IMR-90 (cell line): ENCODE measurements at regions not wholly inside any gene's neighbourhood (a gene's known extent, or its start where the extent isn't known, plus 50 kb on each side); places are given as distances from the start of the nearest gene placed in this dataset.

ENCODE experiments used
- ATAC-seq: fragments of 200-7000 bp; cut with Tn5 transposase; 2 replicates; pipeline ENCODE4 v1.9.1; 2020; ENCODE audit warnings: low read depth, mild to moderate bottlenecking, moderate library complexity
- BruUV-seq: library from RNA; stranded (reverse); fragments of 400-500 nt; replicated peaks from 2 replicates; lab custom pipeline; 2021; lab: Mats Ljungman, UMichigan
- CTCF ChIA-PET: fragments of 300-600 bp; formaldehyde crosslinking; extraction: SDS; loops from one replicate; lab custom pipeline; 2021; ENCODE audit warnings: antibody characterized with exemption; lab: Yijun Ruan, JAX
- POLR2A ChIA-PET: fragments of 300-600 bp; sonication (Branson Sonifier 250); formaldehyde crosslinking; loops from one replicate; lab custom pipeline; 2022; ENCODE audit warnings: antibody characterized with exemption; ENCODE audit not compliant: unreplicated experiment; lab: Charles Lee
- DNase-seq: peaks from one replicate; pipeline ENCODE4 v3.0.0; 2013
- H2AFZ ChIP-seq: replicated peaks from 2 replicates; pipeline ENCODE3; 2013; ENCODE audit warnings: low read length, mild to moderate bottlenecking; ENCODE audit not compliant: poor library complexity
- H2AK5ac ChIP-seq: 2 replicates; pipeline ENCODE4 v1.6.1; 2013; ENCODE audit warnings: low read depth, low read length, inconsistent platforms
- H2AK9ac ChIP-seq: replicated peaks from 2 replicates; pipeline ENCODE3; 2013; ENCODE audit warnings: mild to moderate bottlenecking, low read depth, low read length, moderate library complexity; ENCODE audit not compliant: poor library complexity
- H2BK120ac ChIP-seq: 2 replicates; pipeline ENCODE4 v1.6.1; 2013; ENCODE audit warnings: low read depth, low read length, inconsistent platforms
- H2BK15ac ChIP-seq: 3 replicates; pipeline ENCODE4 v1.6.1; 2013; ENCODE audit warnings: low read depth, low read length, inconsistent platforms
- H2BK20ac ChIP-seq: 2 replicates; pipeline ENCODE4 v1.6.1; 2013; ENCODE audit warnings: low read depth, mild to moderate bottlenecking, inconsistent platforms, low read length, moderate library complexity
- H2BK5ac ChIP-seq: 2 replicates; pipeline ENCODE4 v1.6.1; 2013; ENCODE audit warnings: mild to moderate bottlenecking, low read depth, low read length, inconsistent platforms; ENCODE audit not compliant: poor library complexity, severe bottlenecking
- H3K14ac ChIP-seq: replicated peaks from 2 replicates; pipeline ENCODE4 v1.6.1; 2013; ENCODE audit warnings: low read depth, low read length, inconsistent platforms
- H3K18ac ChIP-seq: 2 replicates; pipeline ENCODE4 v1.6.1; 2013; ENCODE audit warnings: low read depth, low read length, control low read depth
- H3K23ac ChIP-seq: 2 replicates; pipeline ENCODE4 v1.6.1; 2013; ENCODE audit warnings: low read depth, low read length, inconsistent platforms
- H3K27ac ChIP-seq: 2 replicates; pipeline ENCODE4 v1.5.1; 2013; ENCODE audit warnings: mild to moderate bottlenecking, control low read depth, low read length; ENCODE audit not compliant: insufficient read depth
- H3K27me3 ChIP-seq: 2 replicates; pipeline ENCODE4 v1.6.1; 2013; ENCODE audit warnings: low read length; ENCODE audit not compliant: control insufficient read depth, insufficient read depth
- H3K36me3 ChIP-seq: 2 replicates; pipeline ENCODE4 v1.6.1; 2013; ENCODE audit warnings: low read length, mixed read lengths; ENCODE audit not compliant: control insufficient read depth, insufficient read depth
- H3K4ac ChIP-seq: 2 replicates; pipeline ENCODE4 v1.6.1; 2013; ENCODE audit warnings: low read depth, low read length, inconsistent platforms
- H3K4me1 ChIP-seq: 2 replicates; pipeline ENCODE4 v1.6.1; 2013; ENCODE audit warnings: low read length, mixed read lengths; ENCODE audit not compliant: control insufficient read depth, insufficient read depth
- H3K4me2 ChIP-seq: 2 replicates; pipeline ENCODE4 v1.6.1; 2013; ENCODE audit warnings: low read depth, mild to moderate bottlenecking, control low read depth, low read length, moderate library complexity
- H3K4me3 ChIP-seq: 2 replicates; pipeline ENCODE4 v1.5.1; 2013; ENCODE audit warnings: low read depth, mild to moderate bottlenecking, control low read depth, low read length, moderate library complexity; ENCODE audit not compliant: insufficient read depth
- H3K56ac ChIP-seq: 2 replicates; pipeline ENCODE4 v1.6.1; 2013; ENCODE audit warnings: low read length, inconsistent platforms; ENCODE audit not compliant: insufficient read depth; ENCODE audit errors: extremely low read depth
- H3K79me1 ChIP-seq, 2 experiments: 2 replicates each; pipeline ENCODE4 v1.6.1; 2013; ENCODE audit warnings: low read length in 2 of 2, inconsistent platforms in 1 of 2, low read depth in 1 of 2
- H3K9ac ChIP-seq: 2 replicates; pipeline ENCODE4 v1.6.1; 2013; ENCODE audit warnings: low read depth, low read length, control low read depth
- H3K9me1 ChIP-seq: 2 replicates; pipeline ENCODE4 v1.6.1; 2013; ENCODE audit warnings: low read length, inconsistent platforms; ENCODE audit not compliant: insufficient read depth
- H3K9me3 ChIP-seq: 2 replicates; pipeline ENCODE4 v1.6.1; 2013; ENCODE audit warnings: low read length; ENCODE audit not compliant: control insufficient read depth, insufficient read depth
- H4K20me1 ChIP-seq: 2 replicates; pipeline ENCODE4 v1.6.1; 2013; ENCODE audit warnings: low read length, inconsistent platforms; ENCODE audit not compliant: insufficient read depth
- H4K5ac ChIP-seq: 2 replicates; pipeline ENCODE4 v1.6.1; 2013; ENCODE audit warnings: mild to moderate bottlenecking, low read depth, low read length, control low read depth
- H4K8ac ChIP-seq, 2 experiments: 2 replicates each; pipeline ENCODE4 v1.6.1; 2013; ENCODE audit warnings: low read depth in 2 of 2, low read length in 2 of 2, control low read depth in 1 of 2, inconsistent platforms in 1 of 2
- H4K91ac ChIP-seq: 2 replicates; pipeline ENCODE4 v1.6.1; 2013; ENCODE audit warnings: low read depth, low read length, inconsistent platforms; ENCODE audit not compliant: insufficient read depth
- FOS ChIP-seq: fragments of 150-350 bp; IDR thresholded peaks from 2 replicates; pipeline ENCODE4 v1.6.1; 2016; ENCODE audit warnings: low read depth, low read length
- MAFK ChIP-seq: IDR thresholded peaks from 2 replicates; pipeline ENCODE4 v1.6.1; 2012; ENCODE audit warnings: low read depth, low read length, improper control_type of control experiment
- POLR2A ChIP-seq: IDR thresholded peaks from 2 replicates; pipeline ENCODE4 v1.6.1; 2012; ENCODE audit warnings: mild to moderate bottlenecking, low read depth, low read length
- RAD21 ChIP-seq: IDR thresholded peaks from 2 replicates; pipeline ENCODE4 v1.6.1; 2012; ENCODE audit warnings: low read length, improper control_type of control experiment
- SMC3 ChIP-seq: fragments of 150-350 bp; IDR thresholded peaks from 2 replicates; pipeline ENCODE4 v1.6.1; 2016; ENCODE audit warnings: low read depth, mild to moderate bottlenecking, antibody characterized with exemption, low read length, moderate library complexity
- WGBS, 2 experiments: methylation state at CpG; one replicate each; pipeline versions ENCODE4 v1.1.5 to v1.1.7; 2013; ENCODE audit warnings: missing lambda C conversion rate in 2 of 2; ENCODE audit not compliant: insufficient read length in 1 of 2; ENCODE audit errors: extremely low coverage in 2 of 2; 5-methylcytosine and 5-hydroxymethylcytosine counted together
- dilution Hi-C: fragments of 300-500 bp; cut with HindIII; formaldehyde crosslinking; loops from one replicate; pipeline ENCODE4 v1.14.3; 2018; ENCODE audit warnings: low sequenced_read_pairs; ENCODE audit not compliant: unreplicated experiment
- in situ Hi-C: fragments of 300-500 bp; cut with MboI; formaldehyde crosslinking; loops from 3 replicates; pipeline ENCODE4 v1.14.3; 2019; ENCODE audit warnings: low sequenced_read_pairs, inconsistent platforms, mixed read lengths
- intact Hi-C: fragments of 100-400 bp; cut with micrococcal nuclease; formaldehyde crosslinking; loops from 2 replicates; pipeline ENCODE4 v1.10.0; 2022
- TF ChIP-seq, protein P1 (sequence below): conservative IDR thresholded peaks from 2 replicates; pipeline ENCODE4 v1.5.1; 2012; ENCODE audit warnings: mild to moderate bottlenecking, low read depth, low read length, improper control_type of control experiment

DNA sequence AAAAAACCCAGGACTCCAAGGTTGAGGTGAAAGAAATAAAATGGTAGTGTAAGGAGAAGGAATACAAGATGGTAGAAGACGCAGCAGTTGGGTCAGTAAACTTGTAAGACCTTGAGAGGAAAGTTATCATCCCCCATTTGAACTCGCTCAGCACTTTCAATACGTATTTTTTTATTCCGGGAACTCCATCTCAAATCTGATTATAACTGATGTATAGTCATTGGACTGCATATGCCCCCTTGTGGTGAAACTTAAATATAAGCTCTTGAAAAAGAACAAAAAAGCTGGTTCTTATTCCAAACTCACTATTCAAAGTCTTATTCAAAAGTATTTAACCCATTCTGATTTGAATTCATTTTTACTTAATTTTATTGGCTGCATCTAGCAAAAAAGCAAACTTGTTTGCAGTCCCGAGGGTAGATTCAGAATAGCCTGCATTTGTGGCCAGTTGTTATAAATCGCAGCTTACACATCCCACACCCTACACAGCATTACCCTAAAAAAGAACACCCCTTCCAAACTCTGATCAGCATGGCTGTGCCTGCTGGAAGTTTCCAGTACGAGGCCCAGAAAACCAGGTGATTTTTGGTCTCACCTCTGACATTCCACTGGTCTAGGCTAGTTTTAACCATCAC, 118.0 kb downstream of the ESM1 start:
- peak overlapping the region; percentile 75; the same call in 1 of the 2 replicates for H2BK120ac ChIP-seq
- H4K91ac ChIP-seq: no peak overlapping the region
- ATAC-seq (peak; percentile 79), DNase-seq (peak; percentile 75)
- BruUV-seq: no TSS peak
- H3K9me1 ChIP-seq: peaks cover 3% of the 10 kb centered on the region
- H2AK5ac ChIP-seq: peak overlapping the region; percentile 35; the same call in 1 of the 2 replicates
- H4K8ac ChIP-seq: peak overlapping the region in 1 of 2 experiments; percentile 90; a peak in 2 of 4 replicates
- H3K23ac ChIP-seq: no peak overlapping the region; the same call in 1 of the 2 replicates
- H3K79me1 ChIP-seq: no peaks in the 10 kb centered on the region
- H2BK15ac ChIP-seq: peak overlapping the region; percentile 47; the same call in 1 of the 3 replicates
- H2AK9ac ChIP-seq: no peak overlapping the region
- H3K9me3 ChIP-seq: no peaks in the 10 kb centered on the region
- H4K20me1 ChIP-seq: no peaks in the 10 kb centered on the region
- H3K18ac ChIP-seq: peak overlapping the region; percentile 82
- H3K4me1 ChIP-seq: peaks cover 5% of the 10 kb centered on the region; the same call in 1 of the 2 replicates
- H3K4me2 ChIP-seq: peak overlapping the region; percentile 98
- CTCF ChIA-PET: interaction anchor here (0.6 to 2.8 kb wide), 15 partner anchors 11 to 476 kb away, joined by 3 to 14 read pairs (median 5); partner anchors contain the start of gene SNX18
- dilution Hi-C loops: no loop called here
- POLR2A ChIA-PET: interaction anchor here (0.6 kb wide), 1 partner anchor 349 kb away, joined by 3 read pairs; no protein-coding TSS in a partner anchor
- H3K14ac ChIP-seq: 0 out of 2 replicates have a peak overlapping the region, but pooled peaks have one; percentile 50
- H3K4me3 ChIP-seq: peak overlapping the region; percentile 24; the same call in 1 of the 2 replicates
- intact Hi-C loops: loop anchor here (1.0 to 10.0 kb wide), 2 partner anchors 350 to 423 kb away; partner anchors contain the start of gene SNX18
- H4K5ac ChIP-seq: peak overlapping the region; percentile 90
- H3K27me3 ChIP-seq: peaks cover 5% of the 10 kb centered on the region; the same call in 1 of the 2 replicates
- H2AFZ ChIP-seq: no peak overlapping the region
- H3K36me3 ChIP-seq: no peaks in the 10 kb centered on the region
- H2BK20ac ChIP-seq: peak overlapping the region; percentile 79; the same call in 1 of the 2 replicates
- H3K27ac ChIP-seq: no peak overlapping the region
- no peak overlapping the region; the same call in 1 of the 2 replicates for H3K4ac ChIP-seq
- no peak overlapping the region for H2BK5ac ChIP-seq
- peak overlapping the region; percentile 12; the same call in 1 of the 2 replicates for H3K9ac ChIP-seq
- in situ Hi-C loops: no loop called here
- H3K56ac ChIP-seq: no peak overlapping the region
- TF ChIP-seq FOS (no peak), RAD21 (peak; percentile 76), MAFK (peak; percentile 22; the same call in 1 of the 2 replicates), SMC3 (peak; percentile 81), POLR2A (no peak)
- TF ChIP-seq, protein P1, sequence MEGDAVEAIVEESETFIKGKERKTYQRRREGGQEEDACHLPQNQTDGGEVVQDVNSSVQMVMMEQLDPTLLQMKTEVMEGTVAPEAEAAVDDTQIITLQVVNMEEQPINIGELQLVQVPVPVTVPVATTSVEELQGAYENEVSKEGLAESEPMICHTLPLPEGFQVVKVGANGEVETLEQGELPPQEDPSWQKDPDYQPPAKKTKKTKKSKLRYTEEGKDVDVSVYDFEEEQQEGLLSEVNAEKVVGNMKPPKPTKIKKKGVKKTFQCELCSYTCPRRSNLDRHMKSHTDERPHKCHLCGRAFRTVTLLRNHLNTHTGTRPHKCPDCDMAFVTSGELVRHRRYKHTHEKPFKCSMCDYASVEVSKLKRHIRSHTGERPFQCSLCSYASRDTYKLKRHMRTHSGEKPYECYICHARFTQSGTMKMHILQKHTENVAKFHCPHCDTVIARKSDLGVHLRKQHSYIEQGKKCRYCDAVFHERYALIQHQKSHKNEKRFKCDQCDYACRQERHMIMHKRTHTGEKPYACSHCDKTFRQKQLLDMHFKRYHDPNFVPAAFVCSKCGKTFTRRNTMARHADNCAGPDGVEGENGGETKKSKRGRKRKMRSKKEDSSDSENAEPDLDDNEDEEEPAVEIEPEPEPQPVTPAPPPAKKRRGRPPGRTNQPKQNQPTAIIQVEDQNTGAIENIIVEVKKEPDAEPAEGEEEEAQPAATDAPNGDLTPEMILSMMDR: peak; percentile 70
- WGBS, 2 experiments: no CpG with 5 or more reads among the region's 7 CpGs
